ENCODE measurements at regions not wholly inside any gene's neighbourhood (a gene's known extent, or its start where the extent isn't known, plus 50 kb on each side); places are given as distances from the start of the nearest gene placed in this dataset.
A peak's percentile ranks its signal among the peaks of the same experiment; 100 is the strongest.

- H3K36me3 ChIP-seq (ENCODE audit: control insufficient read depth, insufficient read depth, low read length): no peaks in the 10 kb centered on the region
- no peak for DNase-seq (ENCODE audit: low read depth)
- TF ChIP-seq, protein P1, sequence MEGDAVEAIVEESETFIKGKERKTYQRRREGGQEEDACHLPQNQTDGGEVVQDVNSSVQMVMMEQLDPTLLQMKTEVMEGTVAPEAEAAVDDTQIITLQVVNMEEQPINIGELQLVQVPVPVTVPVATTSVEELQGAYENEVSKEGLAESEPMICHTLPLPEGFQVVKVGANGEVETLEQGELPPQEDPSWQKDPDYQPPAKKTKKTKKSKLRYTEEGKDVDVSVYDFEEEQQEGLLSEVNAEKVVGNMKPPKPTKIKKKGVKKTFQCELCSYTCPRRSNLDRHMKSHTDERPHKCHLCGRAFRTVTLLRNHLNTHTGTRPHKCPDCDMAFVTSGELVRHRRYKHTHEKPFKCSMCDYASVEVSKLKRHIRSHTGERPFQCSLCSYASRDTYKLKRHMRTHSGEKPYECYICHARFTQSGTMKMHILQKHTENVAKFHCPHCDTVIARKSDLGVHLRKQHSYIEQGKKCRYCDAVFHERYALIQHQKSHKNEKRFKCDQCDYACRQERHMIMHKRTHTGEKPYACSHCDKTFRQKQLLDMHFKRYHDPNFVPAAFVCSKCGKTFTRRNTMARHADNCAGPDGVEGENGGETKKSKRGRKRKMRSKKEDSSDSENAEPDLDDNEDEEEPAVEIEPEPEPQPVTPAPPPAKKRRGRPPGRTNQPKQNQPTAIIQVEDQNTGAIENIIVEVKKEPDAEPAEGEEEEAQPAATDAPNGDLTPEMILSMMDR (IDR thresholded peaks at IDR 0.05; ENCODE audit: insufficient read depth, low read length, severe bottlenecking): no peak
- no peaks in the 10 kb centered on the region for H3K27me3 ChIP-seq (ENCODE audit: control insufficient read depth, insufficient read depth, low read length)
- FAIRE-seq: no peak
- no peak overlapping the region for H3K4me3 ChIP-seq (ENCODE audit: low read depth, low read length)
These were observed 191.2 kb upstream of the PDE10A start for GRCh38 chr6:165854061-165854862.

DNA sequence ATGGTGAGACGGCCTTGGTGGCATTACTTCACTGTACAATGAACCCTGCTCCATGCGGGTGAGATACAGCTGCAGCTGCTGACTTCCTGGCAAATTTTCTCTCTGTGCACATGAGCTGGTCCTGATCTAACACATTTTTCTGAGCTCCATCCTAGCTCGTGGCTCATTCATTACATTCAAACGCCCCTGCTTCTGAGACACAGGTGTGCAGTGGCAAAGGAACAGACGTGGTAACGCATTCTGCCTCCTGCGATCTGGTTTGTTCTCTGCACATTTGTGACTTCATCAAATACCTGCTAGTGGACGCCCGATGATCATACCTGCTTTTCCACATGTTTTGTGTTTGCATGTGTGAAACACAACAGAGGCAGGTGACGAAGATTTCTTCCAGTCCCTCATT is 189.6 kb upstream of the PDE10A start:
- no peak for DNase-seq (ENCODE audit: low read depth)
- Histone ChIP-seq H3K27me3 (ENCODE audit: control insufficient read depth, insufficient read depth, low read length) (no peaks in the 10 kb centered on the region), H3K36me3 (ENCODE audit: control insufficient read depth, insufficient read depth, low read length) (no peaks in the 10 kb centered on the region), H3K4me3 (ENCODE audit: low read depth, low read length) (no peak overlapping the region)
- no peak for FAIRE-seq
- TF ChIP-seq, protein P1 (IDR thresholded peaks at IDR 0.05; ENCODE audit: insufficient read depth, low read length, severe bottlenecking): no peak

DNA sequence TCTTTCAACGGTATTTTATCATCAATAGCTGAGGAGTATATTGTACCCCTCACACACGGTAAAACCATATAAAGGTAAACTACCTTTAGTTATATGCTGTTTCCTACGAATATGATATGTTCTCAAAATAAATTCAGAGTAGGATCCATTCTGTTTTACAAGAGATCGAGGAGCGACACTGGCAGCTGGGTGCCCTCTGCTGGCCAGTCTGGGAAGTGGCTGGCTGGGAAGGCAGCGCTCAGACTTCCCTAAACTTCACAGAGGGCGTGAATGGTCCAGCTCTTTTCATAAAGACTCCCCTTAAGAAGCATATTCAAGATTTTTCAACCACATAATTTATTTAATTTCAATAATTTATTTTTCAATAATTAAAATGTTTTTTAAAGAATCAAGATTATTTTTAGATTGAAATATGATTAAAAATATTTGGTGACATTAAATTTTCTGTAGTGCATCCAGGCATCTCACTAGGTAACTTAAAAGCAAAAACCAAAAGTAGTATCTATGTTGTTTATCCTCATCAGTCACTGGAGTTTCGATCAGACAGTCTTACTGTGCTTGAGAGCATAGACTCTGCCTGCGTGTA is 187.5 kb upstream of the PDE10A start:
- TF ChIP-seq, protein P1 (IDR thresholded peaks at IDR 0.05; ENCODE audit: insufficient read depth, low read length, severe bottlenecking): peak; percentile 88
- DNase-seq (ENCODE audit: low read depth): peak; percentile 37
- no peak overlapping the region for H3K4me3 ChIP-seq (ENCODE audit: low read depth, low read length)
- H3K36me3 ChIP-seq (ENCODE audit: control insufficient read depth, insufficient read depth, low read length): no peaks in the 10 kb centered on the region
- no peaks in the 10 kb centered on the region for H3K27me3 ChIP-seq (ENCODE audit: control insufficient read depth, insufficient read depth, low read length)
- no peak for FAIRE-seq

DNA sequence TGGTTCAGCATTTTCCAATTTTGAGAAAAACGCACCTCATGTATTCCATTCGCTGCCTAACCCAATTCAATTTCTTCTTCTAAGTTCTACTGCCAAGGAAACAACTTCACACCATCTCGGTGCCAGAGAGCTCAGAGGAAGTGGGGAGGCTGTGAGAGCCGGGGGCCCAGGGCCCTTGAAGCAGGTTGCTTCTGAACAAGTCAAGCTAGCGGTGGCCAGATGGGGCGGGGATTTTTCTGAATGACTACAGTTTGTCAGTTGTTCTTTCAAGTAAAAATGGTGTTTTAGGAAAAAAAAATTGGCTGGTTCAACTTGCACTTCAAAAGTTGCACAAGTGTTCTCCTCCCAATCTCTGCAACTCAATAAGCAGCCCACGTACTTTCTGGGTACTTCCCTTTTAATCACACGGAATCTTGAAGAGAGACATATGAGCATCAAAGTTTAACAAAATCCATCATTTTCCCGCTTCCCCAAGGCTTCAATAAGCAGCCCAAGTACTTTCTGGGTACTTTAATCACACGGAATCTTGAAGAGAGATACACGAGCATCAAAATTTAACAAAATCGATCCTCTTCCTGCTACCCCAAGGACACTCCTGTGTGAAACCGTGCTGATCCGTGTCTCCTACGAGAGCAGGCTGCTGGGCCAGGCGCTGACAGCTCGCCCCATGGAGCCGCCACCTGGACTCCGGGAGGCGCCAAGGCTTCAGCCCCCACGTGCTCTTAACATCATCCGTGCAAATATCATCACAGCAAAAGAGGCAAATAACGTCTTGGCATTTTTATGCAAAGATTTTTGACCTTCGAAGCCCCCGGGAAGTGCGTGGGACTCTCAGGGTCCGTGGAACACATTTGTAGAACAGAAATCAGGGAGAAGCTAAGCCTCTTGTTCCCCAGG is 186.7 kb upstream of the PDE10A start:
- no peaks in the 10 kb centered on the region for H3K36me3 ChIP-seq (ENCODE audit: control insufficient read depth, insufficient read depth, low read length)
- TF ChIP-seq, protein P1 (IDR thresholded peaks at IDR 0.05; ENCODE audit: insufficient read depth, low read length, severe bottlenecking): no peak
- H3K27me3 ChIP-seq (ENCODE audit: control insufficient read depth, insufficient read depth, low read length): no peaks in the 10 kb centered on the region
- FAIRE-seq (no peak), DNase-seq (ENCODE audit: low read depth) (no peak)
- H3K4me3 ChIP-seq (ENCODE audit: low read depth, low read length): no peak overlapping the region

GRCh38 chr6:165848086-165848426 is 185.0 kb upstream of the PDE10A start:
- no peaks in the 10 kb centered on the region for H3K36me3 ChIP-seq (ENCODE audit: control insufficient read depth, insufficient read depth, low read length)
- H3K27me3 ChIP-seq (ENCODE audit: control insufficient read depth, insufficient read depth, low read length): no peaks in the 10 kb centered on the region
- TF ChIP-seq, protein P1 (IDR thresholded peaks at IDR 0.05; ENCODE audit: insufficient read depth, low read length, severe bottlenecking): no peak
- DNase-seq (ENCODE audit: low read depth) (no peak), FAIRE-seq (no peak)
- H3K4me3 ChIP-seq (ENCODE audit: low read depth, low read length): no peak overlapping the region
